IMR-90 (cell line): ENCODE measurements at regions not wholly inside any gene's neighbourhood (a gene's known extent, or its start where the extent isn't known, plus 50 kb on each side); places are given as distances from the start of the nearest gene placed in this dataset.

Source experiments
- ATAC-seq: fragments of 200-7000 bp; cut with Tn5 transposase; 2 replicates; pipeline ENCODE4 v1.9.1; 2020; ENCODE audit warnings: low read depth, mild to moderate bottlenecking, moderate library complexity
- BruUV-seq: library from RNA; stranded (reverse); fragments of 400-500 nt; replicated peaks from 2 replicates; lab custom pipeline; 2021; lab: Mats Ljungman, UMichigan
- CTCF ChIA-PET: fragments of 300-600 bp; formaldehyde crosslinking; extraction: SDS; loops from one replicate; lab custom pipeline; 2021; ENCODE audit warnings: antibody characterized with exemption; lab: Yijun Ruan, JAX
- POLR2A ChIA-PET: fragments of 300-600 bp; sonication (Branson Sonifier 250); formaldehyde crosslinking; loops from one replicate; lab custom pipeline; 2022; ENCODE audit warnings: antibody characterized with exemption; ENCODE audit not compliant: unreplicated experiment; lab: Charles Lee
- DNase-seq: peaks from one replicate; pipeline ENCODE4 v3.0.0; 2013
- H2AFZ ChIP-seq: replicated peaks from 2 replicates; pipeline ENCODE3; 2013; ENCODE audit warnings: low read length, mild to moderate bottlenecking; ENCODE audit not compliant: poor library complexity
- H2AK5ac ChIP-seq: 2 replicates; pipeline ENCODE4 v1.6.1; 2013; ENCODE audit warnings: low read depth, low read length, inconsistent platforms
- H2AK9ac ChIP-seq: replicated peaks from 2 replicates; pipeline ENCODE3; 2013; ENCODE audit warnings: mild to moderate bottlenecking, low read depth, low read length, moderate library complexity; ENCODE audit not compliant: poor library complexity
- H2BK120ac ChIP-seq: 2 replicates; pipeline ENCODE4 v1.6.1; 2013; ENCODE audit warnings: low read depth, low read length, inconsistent platforms
- H2BK15ac ChIP-seq: 3 replicates; pipeline ENCODE4 v1.6.1; 2013; ENCODE audit warnings: low read depth, low read length, inconsistent platforms
- H2BK20ac ChIP-seq: 2 replicates; pipeline ENCODE4 v1.6.1; 2013; ENCODE audit warnings: low read depth, mild to moderate bottlenecking, inconsistent platforms, low read length, moderate library complexity
- H2BK5ac ChIP-seq: 2 replicates; pipeline ENCODE4 v1.6.1; 2013; ENCODE audit warnings: mild to moderate bottlenecking, low read depth, low read length, inconsistent platforms; ENCODE audit not compliant: poor library complexity, severe bottlenecking
- H3K14ac ChIP-seq: replicated peaks from 2 replicates; pipeline ENCODE4 v1.6.1; 2013; ENCODE audit warnings: low read depth, low read length, inconsistent platforms
- H3K18ac ChIP-seq: 2 replicates; pipeline ENCODE4 v1.6.1; 2013; ENCODE audit warnings: low read depth, low read length, control low read depth
- H3K23ac ChIP-seq: 2 replicates; pipeline ENCODE4 v1.6.1; 2013; ENCODE audit warnings: low read depth, low read length, inconsistent platforms
- H3K27ac ChIP-seq: 2 replicates; pipeline ENCODE4 v1.5.1; 2013; ENCODE audit warnings: mild to moderate bottlenecking, control low read depth, low read length; ENCODE audit not compliant: insufficient read depth
- H3K27me3 ChIP-seq: 2 replicates; pipeline ENCODE4 v1.6.1; 2013; ENCODE audit warnings: low read length; ENCODE audit not compliant: control insufficient read depth, insufficient read depth
- H3K36me3 ChIP-seq: 2 replicates; pipeline ENCODE4 v1.6.1; 2013; ENCODE audit warnings: low read length, mixed read lengths; ENCODE audit not compliant: control insufficient read depth, insufficient read depth
- H3K4ac ChIP-seq: 2 replicates; pipeline ENCODE4 v1.6.1; 2013; ENCODE audit warnings: low read depth, low read length, inconsistent platforms
- H3K4me1 ChIP-seq: 2 replicates; pipeline ENCODE4 v1.6.1; 2013; ENCODE audit warnings: low read length, mixed read lengths; ENCODE audit not compliant: control insufficient read depth, insufficient read depth
- H3K4me2 ChIP-seq: 2 replicates; pipeline ENCODE4 v1.6.1; 2013; ENCODE audit warnings: low read depth, mild to moderate bottlenecking, control low read depth, low read length, moderate library complexity
- H3K4me3 ChIP-seq: 2 replicates; pipeline ENCODE4 v1.5.1; 2013; ENCODE audit warnings: low read depth, mild to moderate bottlenecking, control low read depth, low read length, moderate library complexity; ENCODE audit not compliant: insufficient read depth
- H3K56ac ChIP-seq: 2 replicates; pipeline ENCODE4 v1.6.1; 2013; ENCODE audit warnings: low read length, inconsistent platforms; ENCODE audit not compliant: insufficient read depth; ENCODE audit errors: extremely low read depth
- H3K79me1 ChIP-seq, 2 experiments: 2 replicates each; pipeline ENCODE4 v1.6.1; 2013; ENCODE audit warnings: low read length in 2 of 2, inconsistent platforms in 1 of 2, low read depth in 1 of 2
- H3K9ac ChIP-seq: 2 replicates; pipeline ENCODE4 v1.6.1; 2013; ENCODE audit warnings: low read depth, low read length, control low read depth
- H3K9me1 ChIP-seq: 2 replicates; pipeline ENCODE4 v1.6.1; 2013; ENCODE audit warnings: low read length, inconsistent platforms; ENCODE audit not compliant: insufficient read depth
- H3K9me3 ChIP-seq: 2 replicates; pipeline ENCODE4 v1.6.1; 2013; ENCODE audit warnings: low read length; ENCODE audit not compliant: control insufficient read depth, insufficient read depth
- H4K20me1 ChIP-seq: 2 replicates; pipeline ENCODE4 v1.6.1; 2013; ENCODE audit warnings: low read length, inconsistent platforms; ENCODE audit not compliant: insufficient read depth
- H4K5ac ChIP-seq: 2 replicates; pipeline ENCODE4 v1.6.1; 2013; ENCODE audit warnings: mild to moderate bottlenecking, low read depth, low read length, control low read depth
- H4K8ac ChIP-seq, 2 experiments: 2 replicates each; pipeline ENCODE4 v1.6.1; 2013; ENCODE audit warnings: low read depth in 2 of 2, low read length in 2 of 2, control low read depth in 1 of 2, inconsistent platforms in 1 of 2
- H4K91ac ChIP-seq: 2 replicates; pipeline ENCODE4 v1.6.1; 2013; ENCODE audit warnings: low read depth, low read length, inconsistent platforms; ENCODE audit not compliant: insufficient read depth
- MAZ ChIP-seq: IDR thresholded peaks from 2 replicates; pipeline ENCODE4 v1.6.1; 2012; ENCODE audit warnings: low read depth, mild to moderate bottlenecking, low read length, improper control_type of control experiment, moderate library complexity, borderline replicate concordance
- MXI1 ChIP-seq: IDR thresholded peaks from 2 replicates; pipeline ENCODE4 v1.6.1; 2012; ENCODE audit warnings: low read depth, mild to moderate bottlenecking, low read length, moderate library complexity, borderline replicate concordance
- NFE2L2 ChIP-seq: fragments of 150-350 bp; IDR thresholded peaks from 2 replicates; pipeline ENCODE4 v1.6.1; 2016; ENCODE audit warnings: low read depth, mild to moderate bottlenecking, low read length
- POLR2A ChIP-seq: IDR thresholded peaks from 2 replicates; pipeline ENCODE4 v1.6.1; 2012; ENCODE audit warnings: mild to moderate bottlenecking, low read depth, low read length
- RFX5 ChIP-seq: IDR thresholded peaks from 2 replicates; pipeline ENCODE4 v1.8.0; 2012; ENCODE audit warnings: low read depth, mild to moderate bottlenecking, low read length, moderate library complexity
- WGBS, 2 experiments: methylation state at CpG; one replicate each; pipeline versions ENCODE4 v1.1.5 to v1.1.7; 2013; ENCODE audit warnings: missing lambda C conversion rate in 2 of 2; ENCODE audit not compliant: insufficient read length in 1 of 2; ENCODE audit errors: extremely low coverage in 2 of 2; 5-methylcytosine and 5-hydroxymethylcytosine counted together
- dilution Hi-C: fragments of 300-500 bp; cut with HindIII; formaldehyde crosslinking; loops from one replicate; pipeline ENCODE4 v1.14.3; 2018; ENCODE audit warnings: low sequenced_read_pairs; ENCODE audit not compliant: unreplicated experiment
- in situ Hi-C: fragments of 300-500 bp; cut with MboI; formaldehyde crosslinking; loops from 3 replicates; pipeline ENCODE4 v1.14.3; 2019; ENCODE audit warnings: low sequenced_read_pairs, inconsistent platforms, mixed read lengths
- intact Hi-C: fragments of 100-400 bp; cut with micrococcal nuclease; formaldehyde crosslinking; loops from 2 replicates; pipeline ENCODE4 v1.10.0; 2022

DNA sequence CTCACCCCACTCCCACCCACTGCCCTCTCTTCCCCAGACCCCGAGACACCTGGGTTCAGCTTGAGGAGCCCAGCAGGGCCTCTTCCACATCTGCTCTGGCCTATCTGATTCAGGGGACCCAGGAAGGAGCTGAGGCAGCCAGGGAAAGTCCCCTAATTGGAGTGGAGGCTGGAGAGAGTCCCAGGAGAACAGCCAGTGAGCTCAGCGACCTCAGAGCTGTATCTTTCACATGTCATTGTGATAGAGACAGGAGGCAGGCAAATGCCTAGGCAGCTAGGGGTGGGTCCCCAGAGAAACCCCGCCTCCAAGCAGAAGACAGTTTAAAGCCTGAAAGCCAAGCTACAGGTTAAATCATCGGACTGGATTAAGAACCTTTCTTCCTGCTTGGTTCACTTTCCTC lies 122.7 kb downstream of the MATN1 start:
- H3K79me1 ChIP-seq: no peaks in the 10 kb centered on the region
- no peaks in the 10 kb centered on the region for H3K36me3 ChIP-seq
- no peak overlapping the region for H3K4me2 ChIP-seq
- H2BK5ac ChIP-seq: no peak overlapping the region
- no peak overlapping the region for H3K18ac ChIP-seq
- TF ChIP-seq MAZ: no peak
- no peak for TF ChIP-seq NFE2L2
- no peak for TF ChIP-seq RFX5
- TF ChIP-seq MXI1: no peak
- no peak for TF ChIP-seq POLR2A
- H4K20me1 ChIP-seq: no peaks in the 10 kb centered on the region
- H3K23ac ChIP-seq: no peak overlapping the region
- H3K4me1 ChIP-seq: no peaks in the 10 kb centered on the region
- DNase-seq: no peak
- no peak overlapping the region for H4K5ac ChIP-seq
- no peak overlapping the region for H2AK5ac ChIP-seq
- no peak overlapping the region for H2AFZ ChIP-seq
- ChIA-PET POLR2A (no interaction called here), CTCF (no interaction called here)
- H3K9ac ChIP-seq: no peak overlapping the region
- H2BK120ac ChIP-seq: no peak overlapping the region
- H3K14ac ChIP-seq: no peak overlapping the region
- no peak overlapping the region for H2BK20ac ChIP-seq
- no TSS peak for BruUV-seq
- in situ Hi-C loops (no loop called here), intact Hi-C loops (no loop called here), dilution Hi-C loops (no loop called here)
- no peak for ATAC-seq
- no peaks in the 10 kb centered on the region for H3K9me3 ChIP-seq
- H2AK9ac ChIP-seq: no peak overlapping the region
- no peak overlapping the region for H2BK15ac ChIP-seq
- WGBS, 2 experiments: 31% methylated on average over 3 of the region's 4 CpGs; no CpG with 5 or more reads in 1 of the 2 experiments
- no peak overlapping the region for H3K27ac ChIP-seq
- H4K8ac ChIP-seq: no peak overlapping the region
- no peak overlapping the region for H3K56ac ChIP-seq
- no peak overlapping the region for H3K4me3 ChIP-seq
- H3K9me1 ChIP-seq: no peaks in the 10 kb centered on the region
- H4K91ac ChIP-seq: no peak overlapping the region
- peaks cover under 1% of the 10 kb centered on the region; the same call in 1 of the 2 replicates for H3K27me3 ChIP-seq
- no peak overlapping the region for H3K4ac ChIP-seq
